ENCODE measurements at regions not wholly inside any gene's neighbourhood (a gene's known extent, or its start where the extent isn't known, plus 50 kb on each side); places are given as distances from the start of the nearest gene placed in this dataset.
A peak's percentile ranks its signal among the peaks of the same experiment; 100 is the strongest.

- no peak for DNase-seq
- intact Hi-C loops (cut with DNase I) = no loop called here
- ATAC-seq (ENCODE audit: poor library complexity) = peak; percentile 48
Measured at GRCh38 chr2:53463806-53464726, 303.5 kb upstream of the CHAC2 start.

GRCh38 chr2:53460937-53461336, 306.7 kb upstream of the CHAC2 start:
- ATAC-seq (ENCODE audit: poor library complexity) = no peak
- intact Hi-C loops (cut with DNase I) = no loop called here
- no peak for DNase-seq

GRCh38 chr2:53460347-53460746, 307.3 kb upstream of the CHAC2 start:
- ATAC-seq (ENCODE audit: poor library complexity) (no peak), DNase-seq (no peak)

GRCh38 chr2:53455094-53455493, 312.5 kb upstream of the CHAC2 start:
- intact Hi-C loops (cut with DNase I) = no loop called here
- DNase-seq (no peak), ATAC-seq (ENCODE audit: poor library complexity) (no peak)

More at GRCh38 chr2:53460347-53460746, 307.3 kb upstream of the CHAC2 start:
- intact Hi-C loops (cut with DNase I) = no loop called here

GRCh38 chr2:53452957-53453748, 314.5 kb upstream of the CHAC2 start:
- intact Hi-C loops (cut with DNase I) = no loop called here
- peak; percentile 55 for DNase-seq
- peak; percentile 94 for ATAC-seq (ENCODE audit: poor library complexity)

GRCh38 chr2:53452400-53452799, 315.2 kb upstream of the CHAC2 start:
- no peak for ATAC-seq (ENCODE audit: poor library complexity)
- intact Hi-C loops (cut with DNase I) = no loop called here
- DNase-seq = no peak

- no peak for DNase-seq
- intact Hi-C loops (cut with DNase I) = no loop called here
- no peak for ATAC-seq (ENCODE audit: poor library complexity)
Measured at GRCh38 chr2:53450923-53451322, 316.7 kb upstream of the CHAC2 start.

- intact Hi-C loops (cut with DNase I) = no loop called here
- DNase-seq (no peak), ATAC-seq (ENCODE audit: poor library complexity) (no peak)
Measured at GRCh38 chr2:53448591-53448990, 319.0 kb upstream of the CHAC2 start.

- intact Hi-C loops (cut with DNase I) = no loop called here
- no peak for DNase-seq
- no peak for ATAC-seq (ENCODE audit: poor library complexity)
Measured at GRCh38 chr2:53448086-53448485, 319.5 kb upstream of the CHAC2 start.

- DNase-seq (no peak), ATAC-seq (ENCODE audit: poor library complexity) (no peak)
- intact Hi-C loops (cut with DNase I) = no loop called here
Measured at GRCh38 chr2:53445383-53446070, 322.1 kb upstream of the CHAC2 start.

GRCh38 chr2:53442783-53443182, 324.8 kb upstream of the CHAC2 start:
- intact Hi-C loops (cut with DNase I) = no loop called here
- ATAC-seq (ENCODE audit: poor library complexity) (no peak), DNase-seq (peak; percentile 40)

GRCh38 chr2:53442093-53442492, 325.5 kb upstream of the CHAC2 start:
- intact Hi-C loops (cut with DNase I) = no loop called here
- DNase-seq (no peak), ATAC-seq (ENCODE audit: poor library complexity) (no peak)

- intact Hi-C loops (cut with DNase I) = no loop called here
- peak; percentile 74 for ATAC-seq (ENCODE audit: poor library complexity)
- no peak for DNase-seq
Measured at GRCh38 chr2:53438692-53439091, 328.9 kb upstream of the CHAC2 start.

GRCh38 chr2:53438100-53438499, 329.5 kb upstream of the CHAC2 start:
- DNase-seq (no peak), ATAC-seq (ENCODE audit: poor library complexity) (peak; percentile 45)
- intact Hi-C loops (cut with DNase I) = no loop called here

- intact Hi-C loops (cut with DNase I) = no loop called here
- no peak for ATAC-seq (ENCODE audit: poor library complexity)
- no peak for DNase-seq
Measured at GRCh38 chr2:53437371-53437770, 330.2 kb upstream of the CHAC2 start.

- ATAC-seq (ENCODE audit: poor library complexity) = no peak
- intact Hi-C loops (cut with DNase I) = no loop called here
- no peak for DNase-seq
Measured at GRCh38 chr2:53436882-53437281, 330.7 kb upstream of the CHAC2 start.

GRCh38 chr2:53435610-53436009, 332.0 kb upstream of the CHAC2 start:
- DNase-seq = no peak
- intact Hi-C loops (cut with DNase I) = no loop called here

GRCh38 chr2:53434466-53434865, 333.1 kb upstream of the CHAC2 start:
- ATAC-seq (ENCODE audit: poor library complexity) (no peak), DNase-seq (no peak)
- intact Hi-C loops (cut with DNase I) = no loop called here

More at GRCh38 chr2:53435610-53436009, 332.0 kb upstream of the CHAC2 start:
- no peak for ATAC-seq (ENCODE audit: poor library complexity)

GRCh38 chr2:53432936-53433335, 334.7 kb upstream of the CHAC2 start:
- intact Hi-C loops (cut with DNase I) = no loop called here
- DNase-seq (no peak), ATAC-seq (ENCODE audit: poor library complexity) (no peak)

All from Right ventricle myocardium superior (tissue), 1 donor.